HG03039 (cell line): ENCODE measurements at regions not wholly inside any gene's neighbourhood (a gene's known extent, or its start where the extent isn't known, plus 50 kb on each side); places are given as distances from the start of the nearest gene placed in this dataset.
"Not testable (repeated sequence)": the region's sequence is repeated elsewhere in the genome, so short reads cannot be mapped to it uniquely, and the experiment has no call there.

Experiments used
- ATAC-seq: cut with Tn5 transposase; IDR thresholded peaks from one replicate; pipeline ENCODE4 v1.9.1; 2021; ENCODE audit warnings: mild to moderate bottlenecking, moderate library complexity; ENCODE audit not compliant: unreplicated experiment

DNA sequence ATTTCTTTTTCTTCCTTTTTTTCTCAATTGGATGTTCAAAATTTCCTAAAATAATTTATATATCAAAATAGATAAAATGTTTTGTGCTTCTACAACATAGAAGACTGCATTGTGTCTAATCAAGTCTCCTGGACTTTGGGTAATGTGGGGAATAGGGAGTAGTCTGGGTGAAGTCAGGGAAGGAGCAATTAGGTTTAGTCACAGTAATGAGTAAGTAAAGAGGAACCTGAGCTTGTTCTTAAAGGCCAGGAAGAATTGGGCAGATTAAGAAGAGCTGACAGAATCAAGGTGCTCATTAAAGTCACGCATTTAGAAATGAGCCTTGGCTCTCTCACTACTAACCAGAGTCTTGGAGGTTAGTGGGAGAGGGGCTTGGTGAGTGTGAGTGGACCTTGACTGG, 233.3 kb upstream of the SSTR1 start:
- no peak for ATAC-seq

DNA sequence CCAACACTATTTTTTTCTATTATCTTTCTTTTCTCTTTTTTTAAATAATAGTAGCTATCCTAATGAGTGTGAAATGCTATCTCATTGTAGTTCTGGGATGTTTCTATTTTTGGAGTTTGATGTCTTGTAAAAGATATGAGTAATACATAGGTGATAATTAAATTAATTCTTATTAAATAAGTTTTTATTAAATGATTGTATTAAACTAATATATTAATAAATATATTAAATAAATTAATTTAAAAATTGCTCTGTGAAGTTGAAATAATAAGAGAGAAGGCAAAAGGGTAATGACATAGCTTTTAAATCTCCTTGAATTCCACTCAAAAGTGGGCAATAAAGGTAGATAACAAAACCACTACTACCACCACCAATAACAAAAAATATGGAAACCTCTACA, 230.2 kb upstream of the SSTR1 start:
- no peak for ATAC-seq

DNA sequence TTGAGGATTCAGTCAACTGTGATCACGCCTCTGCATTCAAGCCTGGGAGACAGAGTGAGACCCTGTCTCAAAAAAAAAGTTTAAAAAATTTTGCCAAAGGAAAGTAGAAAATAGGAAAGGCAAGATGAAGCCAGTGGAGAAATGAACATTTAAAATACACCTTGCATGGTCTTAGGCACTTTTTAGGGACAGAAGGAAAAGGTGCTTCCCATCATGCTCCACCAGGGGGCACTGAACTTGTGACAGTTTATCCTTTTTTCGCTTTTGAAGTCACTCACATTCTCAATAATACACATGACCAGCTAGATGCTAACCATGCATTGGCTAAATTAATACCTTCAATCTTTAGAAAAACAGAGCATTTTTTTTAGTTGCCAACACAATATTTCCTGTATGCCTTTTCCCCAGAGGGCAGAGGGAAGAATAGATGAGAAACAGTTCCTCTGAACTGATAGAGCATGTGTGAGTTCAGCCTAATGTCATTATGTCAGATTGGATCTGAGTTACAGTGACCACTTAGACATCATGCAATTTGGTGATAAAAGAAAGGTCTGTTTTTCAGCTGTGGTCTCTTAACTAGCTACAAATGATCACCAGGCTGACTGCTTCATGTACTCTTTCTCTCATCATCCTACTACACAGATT, 221.8 kb upstream of the SSTR1 start:
- no peak for ATAC-seq

DNA sequence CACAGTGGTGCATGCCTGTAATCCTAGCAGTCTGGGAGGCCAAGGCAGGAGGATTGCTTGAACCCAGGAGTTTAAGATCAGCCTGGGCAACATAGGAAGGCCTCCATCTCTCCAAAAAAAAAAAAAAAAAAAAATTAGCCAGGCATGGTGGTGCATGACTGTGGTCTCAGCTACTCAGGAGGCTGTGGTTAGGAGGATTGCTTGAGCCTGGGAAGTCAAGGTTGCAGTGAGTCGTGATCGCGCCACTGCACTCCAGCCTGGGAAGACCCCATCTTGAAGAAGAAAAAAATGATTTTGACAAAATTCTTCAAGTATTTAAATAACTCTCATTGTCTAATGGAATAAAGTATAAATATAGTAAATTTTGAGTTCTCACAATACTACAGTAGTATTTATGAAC, 219.2 kb upstream of the SSTR1 start:
- ATAC-seq = no peak

DNA sequence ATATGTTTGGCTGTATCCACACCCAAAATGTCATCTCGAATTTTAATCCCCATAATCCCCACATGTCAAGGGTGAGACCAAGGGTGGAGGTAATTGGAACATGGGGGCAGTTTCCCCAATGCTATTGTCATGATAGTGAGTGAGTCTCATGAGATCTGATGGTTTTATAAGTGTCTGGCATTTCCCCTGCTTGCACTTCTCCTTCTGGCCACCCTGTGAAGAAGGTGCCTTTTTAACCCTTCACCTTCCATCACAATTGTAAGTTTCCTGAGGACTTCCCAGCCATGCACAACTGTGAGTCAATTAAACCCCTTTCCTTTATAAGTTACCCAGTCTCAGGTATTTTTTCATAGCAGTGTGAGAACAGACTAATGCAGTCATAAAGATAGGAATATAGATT, 216.7 kb upstream of the SSTR1 start:
- ATAC-seq = no peak

DNA sequence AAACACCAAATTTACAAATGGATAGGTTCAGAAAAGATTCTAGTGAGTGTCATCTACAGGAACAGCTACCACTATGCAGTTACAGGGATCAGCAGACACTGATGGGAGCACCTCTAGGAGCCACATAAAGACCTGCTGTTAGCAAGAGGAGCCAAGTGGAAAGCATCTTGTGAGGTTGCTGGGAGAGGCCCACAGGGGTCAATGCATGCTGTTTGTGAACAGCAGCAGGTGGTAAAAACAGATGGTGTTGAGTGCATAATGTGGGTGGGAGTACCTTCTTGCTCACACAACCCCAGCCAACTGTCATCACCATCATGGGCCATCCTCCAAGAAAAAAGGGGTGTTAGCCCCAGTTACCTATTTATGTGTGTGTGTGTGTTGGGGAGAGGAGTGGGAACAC, 215.2 kb upstream of the SSTR1 start:
- ATAC-seq = no peak

DNA sequence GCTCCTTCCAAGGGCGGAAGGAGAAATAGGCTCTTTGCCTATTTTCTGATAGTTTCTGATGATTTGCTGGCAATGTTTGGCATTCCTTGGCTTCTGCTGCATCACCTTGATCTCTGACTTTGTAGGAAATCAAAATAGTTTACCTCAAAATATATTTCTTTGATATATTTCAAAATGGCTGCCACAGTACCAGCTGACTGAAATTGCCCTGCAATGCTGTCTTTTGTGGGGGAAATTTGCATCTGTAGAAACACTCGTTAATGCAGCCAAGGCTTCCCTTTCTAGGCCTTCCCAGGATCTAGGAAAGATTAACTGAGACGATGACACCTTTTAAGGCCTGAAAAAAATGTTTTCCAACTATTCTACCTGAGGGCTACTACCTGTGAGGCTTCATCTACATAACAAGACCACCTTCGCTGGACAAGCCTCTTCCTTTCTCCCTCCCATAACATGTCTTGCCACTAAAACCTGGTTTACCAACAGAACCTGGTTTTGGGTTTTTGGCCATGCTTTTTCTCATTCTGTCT, 212.8 kb upstream of the SSTR1 start:
- no peak for ATAC-seq

DNA sequence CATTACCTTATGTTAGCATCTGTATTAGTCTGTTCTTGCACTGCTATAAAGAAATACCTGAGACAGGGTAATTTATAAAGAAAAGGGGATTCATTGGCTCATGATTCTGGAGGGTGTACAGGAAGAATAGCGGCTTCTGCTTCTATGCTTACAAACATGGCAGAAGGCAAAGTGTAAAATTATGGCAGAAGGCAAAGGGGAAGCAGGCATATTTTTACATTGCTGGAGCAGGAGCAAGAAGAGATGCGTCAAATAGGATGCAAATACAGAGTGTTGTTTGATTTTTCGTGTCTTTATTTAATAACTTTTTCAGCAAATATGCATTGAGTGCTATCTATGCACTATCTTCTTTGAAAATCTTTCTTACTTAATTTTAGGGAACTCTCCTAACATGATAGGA, 210.7 kb upstream of the SSTR1 start:
- ATAC-seq = no peak

DNA sequence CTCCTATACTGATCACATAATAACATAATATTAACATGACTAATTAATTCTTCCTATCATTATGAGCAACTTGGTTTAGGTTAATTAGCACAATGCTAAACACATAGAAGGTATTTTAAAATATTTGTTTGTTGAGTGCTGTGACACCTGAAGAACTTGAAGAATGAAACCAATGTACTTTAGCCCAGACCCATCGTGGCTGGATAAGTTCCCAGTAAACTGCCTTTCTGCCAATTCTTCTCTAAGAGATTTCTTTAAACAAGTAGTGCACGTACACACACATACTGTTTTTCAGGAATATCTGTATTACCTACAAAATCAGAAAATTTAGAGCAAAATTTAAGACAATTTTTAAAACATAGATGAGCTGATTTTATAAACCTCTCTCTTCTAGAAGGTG, 207.4 kb upstream of the SSTR1 start:
- no peak for ATAC-seq

DNA sequence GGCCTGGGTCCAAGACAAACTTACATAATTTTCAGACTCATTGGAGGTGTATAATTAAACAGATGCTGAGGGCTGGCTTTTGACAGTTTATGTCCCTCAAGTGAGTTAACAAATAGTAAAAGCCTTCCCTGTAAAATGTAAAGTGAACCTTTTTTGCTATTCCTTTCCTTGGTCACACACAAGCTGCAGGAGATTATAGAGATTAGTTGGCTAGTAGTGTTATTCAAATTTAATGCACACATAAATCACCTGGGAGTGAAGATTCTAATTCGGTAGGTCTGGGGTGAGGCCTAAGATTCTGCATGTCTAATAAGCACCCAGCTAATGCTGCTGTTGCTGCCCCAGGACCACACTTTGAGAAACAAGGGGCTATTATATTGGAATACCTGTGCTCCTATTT, 206.2 kb upstream of the SSTR1 start:
- ATAC-seq = no peak

DNA sequence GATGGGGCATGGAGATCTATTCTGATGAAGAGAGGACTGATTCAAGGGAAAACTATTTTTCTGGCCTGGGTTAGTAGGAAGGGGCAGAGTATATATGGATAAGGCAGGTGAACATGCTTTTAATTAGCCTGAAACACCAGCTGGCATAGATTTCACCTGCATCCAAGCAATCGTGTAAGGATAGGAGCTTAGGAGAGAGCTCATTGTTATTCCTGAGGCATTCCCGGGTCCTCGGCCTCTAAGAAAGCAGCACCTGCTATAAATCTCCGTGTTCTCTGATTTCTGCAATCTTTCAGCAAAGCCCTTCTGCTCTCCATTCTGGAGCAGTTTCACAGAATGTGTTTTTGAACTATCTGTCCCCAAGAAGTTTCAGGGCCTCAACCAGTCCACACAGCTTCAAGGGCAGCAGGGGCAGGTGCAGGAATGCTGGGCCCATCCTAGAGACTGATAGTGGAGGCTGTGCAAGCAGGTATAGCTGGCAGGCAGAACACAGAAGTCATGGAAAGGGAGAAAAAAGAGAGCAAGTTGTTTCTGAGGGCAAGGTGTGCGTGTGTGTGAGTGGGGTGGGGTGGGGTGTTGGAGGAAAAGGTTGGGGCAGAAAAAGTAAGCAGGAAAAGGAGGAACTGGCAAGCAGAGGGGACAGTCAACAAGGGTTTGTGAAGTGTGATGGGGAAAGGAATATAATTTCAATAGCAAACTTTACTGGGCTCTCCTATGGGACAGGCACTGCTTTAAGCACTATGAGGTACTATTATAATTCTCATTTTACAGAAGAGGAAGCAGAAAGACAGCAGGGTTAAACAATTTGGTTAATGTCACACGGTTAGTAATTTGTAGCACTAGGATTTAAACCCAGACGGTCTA, 203.7 kb upstream of the SSTR1 start:
- ATAC-seq = no peak

DNA sequence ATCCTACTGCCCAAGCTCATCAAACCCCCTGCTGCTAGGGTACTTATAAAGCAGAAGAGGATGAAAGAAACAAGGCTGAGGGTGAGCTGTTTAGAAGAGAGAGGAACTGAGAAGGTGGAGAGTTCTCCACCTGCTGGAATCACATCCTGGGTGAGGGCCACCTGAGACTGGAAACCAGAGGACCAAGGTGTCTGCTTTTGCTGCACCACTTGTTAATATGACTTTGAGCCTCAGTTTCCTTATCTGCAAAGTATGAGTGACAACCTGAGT, 203.2 kb upstream of the SSTR1 start:
- no peak for ATAC-seq

DNA sequence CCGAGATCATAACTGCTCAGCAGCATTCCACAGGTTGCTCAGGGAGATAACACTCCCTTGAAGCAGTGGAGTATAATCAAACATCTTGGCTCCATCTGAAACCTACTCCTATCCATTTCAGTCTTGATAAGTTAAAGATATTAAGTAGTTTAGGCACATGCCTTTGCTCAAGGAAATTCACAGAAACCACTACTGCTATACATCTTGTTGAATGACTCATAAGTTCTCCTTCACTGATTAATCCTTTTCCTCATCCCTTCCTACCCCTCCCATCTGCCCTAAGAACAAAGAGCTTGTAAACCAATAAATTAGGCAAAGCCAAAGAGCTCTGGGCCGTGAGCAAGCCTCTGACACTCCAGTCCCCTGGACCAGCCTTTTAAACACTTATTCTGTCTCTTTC, 196.5 kb upstream of the SSTR1 start:
- not testable (repeated sequence) for ATAC-seq

DNA sequence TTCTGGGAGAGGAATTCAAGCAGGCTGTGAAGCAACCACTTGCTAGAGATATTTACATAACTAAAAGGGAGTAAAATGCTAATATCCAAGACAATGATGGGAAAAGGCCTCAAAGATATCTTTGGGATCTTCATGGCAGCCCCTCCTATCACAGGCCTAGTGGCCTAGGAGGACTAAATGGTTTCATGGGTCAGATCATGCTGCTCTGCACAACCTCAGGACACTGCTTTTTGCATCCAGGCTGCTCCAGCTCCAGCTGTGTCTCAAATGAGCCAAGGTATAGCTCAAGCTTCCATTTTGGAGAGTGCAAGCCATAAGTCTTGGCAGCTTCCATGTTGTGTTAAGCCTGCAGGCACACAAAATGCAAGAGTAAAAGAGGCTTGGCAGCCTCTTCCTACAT, 195.6 kb upstream of the SSTR1 start:
- no peak for ATAC-seq

DNA sequence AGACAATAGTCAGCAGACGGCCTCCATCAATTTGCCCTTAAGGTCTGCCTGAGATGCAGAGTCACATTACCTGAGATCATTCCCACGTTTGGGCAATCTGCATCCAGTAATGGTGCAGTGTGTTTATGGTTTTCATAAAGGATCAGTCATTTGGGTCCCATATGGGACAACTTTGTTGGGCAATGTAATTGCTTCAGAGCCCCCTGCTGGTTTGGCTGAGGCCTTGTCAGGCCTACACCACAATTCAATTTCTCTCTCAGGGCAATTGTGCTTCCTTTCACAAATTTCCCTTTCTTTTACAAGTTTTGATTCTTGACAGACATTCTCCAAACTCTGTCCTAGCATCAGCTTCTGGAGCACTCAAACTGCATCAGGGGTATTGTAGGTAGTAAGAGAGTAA, 191.2 kb upstream of the SSTR1 start:
- ATAC-seq = no peak

DNA sequence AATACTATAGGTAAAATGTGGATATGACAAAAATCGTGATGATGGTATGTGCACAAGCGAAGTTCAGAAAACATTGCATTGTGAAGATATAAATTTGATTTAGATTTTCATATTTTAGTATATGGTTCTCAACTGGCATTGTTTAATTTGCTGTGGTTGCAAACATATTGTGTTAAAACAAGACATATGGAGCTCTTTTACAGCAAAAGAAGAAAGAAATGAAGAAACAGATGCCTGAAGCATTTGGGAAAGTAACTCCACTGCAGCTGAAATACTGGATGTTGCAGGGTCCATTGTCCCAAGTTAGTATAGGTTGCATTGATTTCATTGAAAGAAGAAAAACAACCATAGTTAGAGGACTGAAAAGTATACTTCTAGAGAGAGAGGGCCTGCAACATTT, 185.8 kb upstream of the SSTR1 start:
- no peak for ATAC-seq

DNA sequence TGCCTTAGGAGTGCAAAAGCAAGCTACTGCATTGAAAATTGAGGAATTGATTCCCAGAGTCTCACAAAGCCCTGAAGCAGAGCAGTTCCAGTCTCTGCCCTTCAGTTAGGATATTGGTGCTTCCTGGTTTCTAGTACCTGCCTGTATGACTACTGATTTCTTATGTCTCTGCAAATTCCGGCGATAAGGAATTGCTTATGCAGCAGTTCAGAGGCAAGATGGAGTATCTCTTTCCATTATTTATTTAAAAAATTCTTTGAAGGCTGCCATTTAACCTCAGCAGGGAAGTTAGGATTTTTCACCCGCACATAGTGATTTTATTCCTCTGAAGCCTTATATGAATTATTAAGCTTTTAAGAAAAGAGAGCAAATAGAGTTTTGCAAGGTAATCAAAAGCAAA, 184.9 kb upstream of the SSTR1 start:
- no peak for ATAC-seq

DNA sequence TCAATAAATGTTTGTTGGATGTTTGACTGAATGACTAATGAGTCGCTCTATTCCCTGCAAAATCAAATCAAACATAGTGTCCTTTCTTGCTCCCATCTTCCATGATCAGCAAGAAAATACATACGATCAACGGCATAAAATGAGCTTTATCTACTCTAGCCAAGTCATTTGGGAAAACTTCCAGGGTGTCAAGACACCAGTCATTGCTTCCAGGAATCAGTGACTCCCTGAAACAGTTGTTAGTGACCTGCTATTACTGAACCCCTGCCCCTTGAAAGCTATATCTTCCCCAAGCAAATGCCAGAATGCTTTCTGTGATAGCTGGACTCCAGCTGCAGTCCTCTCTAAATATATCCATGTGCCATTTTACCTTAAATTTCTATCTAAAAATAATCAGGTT, 169.5 kb upstream of the SSTR1 start:
- ATAC-seq = no peak

DNA sequence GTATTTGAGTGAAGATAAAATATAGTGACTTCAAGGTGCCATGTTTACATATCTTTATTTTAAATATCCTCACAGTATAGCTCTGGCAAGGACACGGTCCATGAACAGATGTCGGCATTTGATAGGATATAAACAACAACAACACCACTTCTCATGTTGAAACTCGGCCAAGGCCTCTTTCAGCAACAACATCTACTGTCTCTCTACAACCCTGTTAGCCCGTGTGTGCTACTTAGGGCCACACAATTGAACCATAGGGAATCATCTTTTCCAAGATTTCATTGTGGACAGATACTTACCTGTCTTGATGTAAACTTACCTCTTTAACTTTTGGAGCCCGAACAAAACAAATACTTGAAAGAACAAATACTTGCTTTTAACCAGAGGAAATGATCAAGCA, 168.7 kb upstream of the SSTR1 start:
- no peak for ATAC-seq

DNA sequence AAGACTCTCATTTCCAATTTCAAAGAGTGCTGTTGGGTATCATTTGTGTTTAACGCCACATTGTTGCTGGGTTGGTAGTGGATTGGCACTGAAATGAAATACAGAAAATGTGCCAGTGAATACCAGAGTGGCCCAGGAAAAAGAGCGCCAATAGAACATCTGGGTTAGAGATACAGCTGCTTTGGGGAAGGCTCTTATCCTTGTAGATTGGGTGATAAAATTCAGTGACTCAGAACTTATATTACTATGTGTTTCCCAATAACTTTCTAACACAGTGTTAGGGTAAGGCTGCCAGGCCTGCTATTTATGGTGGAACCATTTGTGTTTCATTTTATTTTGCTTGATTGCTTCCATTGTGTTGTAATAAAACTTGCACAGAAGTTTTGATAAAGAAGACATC, 168.2 kb upstream of the SSTR1 start:
- ATAC-seq = no peak

DNA sequence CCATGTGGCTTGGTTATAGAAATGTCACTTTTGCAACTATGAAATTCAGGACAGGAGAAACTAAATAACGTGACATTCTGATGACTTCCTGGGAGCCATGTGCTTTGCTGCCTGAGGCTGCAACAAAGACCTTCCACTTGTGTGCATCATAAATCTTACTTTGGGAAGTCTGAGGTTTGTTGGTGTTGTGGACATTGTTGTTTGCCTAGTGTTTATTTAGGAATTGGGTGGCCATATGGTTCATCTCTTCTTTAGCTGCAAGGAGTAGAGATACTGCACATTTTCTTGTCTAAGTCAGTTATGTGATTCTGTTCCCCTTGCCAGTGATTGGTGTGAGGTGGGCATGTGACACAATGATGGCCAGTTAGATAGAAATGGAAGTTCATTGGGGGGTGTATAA, 167.3 kb upstream of the SSTR1 start:
- no peak for ATAC-seq

DNA sequence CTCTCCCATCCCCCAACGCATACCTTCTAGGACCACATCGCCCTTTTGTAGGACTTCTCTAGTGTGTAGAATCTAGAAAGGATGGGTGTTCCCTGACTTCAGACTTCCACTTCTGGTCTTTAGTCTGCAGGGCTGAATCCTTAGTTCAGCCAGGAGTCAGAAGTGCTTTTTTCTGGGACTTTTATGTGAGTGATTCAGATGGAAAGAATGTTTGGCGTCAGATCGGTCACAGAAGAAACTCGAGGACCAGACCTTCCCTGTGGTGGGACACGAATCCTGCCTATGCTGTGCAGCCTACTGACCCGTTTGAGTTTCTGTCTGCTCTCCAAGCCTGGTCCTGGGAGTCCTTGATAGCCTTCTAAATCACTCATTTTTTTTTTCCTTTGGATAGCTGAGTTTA, 165.4 kb upstream of the SSTR1 start:
- no peak for ATAC-seq

DNA sequence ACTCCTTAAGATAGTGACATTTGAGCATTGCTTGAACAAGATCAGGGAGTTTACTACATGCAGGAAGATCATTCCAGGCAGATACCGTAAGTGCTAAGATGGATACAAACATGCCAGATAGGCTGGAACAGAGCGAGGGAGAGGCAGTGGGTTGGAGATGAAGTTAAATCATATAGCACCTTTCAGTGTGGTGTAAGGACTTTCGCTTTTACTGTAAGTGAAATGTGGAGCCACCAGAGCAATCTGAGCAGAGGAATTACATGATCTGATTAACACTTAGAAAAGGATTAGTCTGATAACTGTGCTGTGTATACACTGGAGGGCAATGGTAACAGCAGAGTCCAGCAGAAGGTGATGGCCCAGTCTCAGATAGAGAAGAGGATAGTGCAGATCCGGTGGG, 163.0 kb upstream of the SSTR1 start:
- ATAC-seq = no peak
